ENCODE measurements at regions not wholly inside any gene's neighbourhood (a gene's known extent, or its start where the extent isn't known, plus 50 kb on each side); places are given as distances from the start of the nearest gene placed in this dataset.

DNA sequence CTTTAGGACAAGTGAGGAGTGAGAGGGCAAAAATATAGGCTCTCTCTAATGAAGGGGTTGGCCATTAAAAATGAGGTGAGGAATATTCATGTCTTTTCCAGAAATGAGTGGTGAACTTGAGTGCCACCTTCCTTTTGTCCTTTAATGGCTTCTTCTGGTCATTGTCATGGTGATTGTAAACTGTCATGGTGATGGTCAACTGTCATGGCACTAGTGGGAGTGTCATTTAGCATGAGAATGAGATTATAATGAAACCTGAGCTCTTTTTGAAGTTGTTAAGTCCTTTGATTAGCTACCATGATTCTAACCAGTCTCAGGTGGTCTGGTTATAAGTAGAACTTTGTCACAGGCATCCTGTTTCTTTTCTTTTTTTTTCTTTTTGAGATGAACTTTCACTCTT is 524.4 kb downstream of the NEBL start:
- Histone ChIP-seq H2AFZ (ENCODE audit: low read length) (no peak overlapping the region), H3K56ac (replicated peaks; ENCODE audit: insufficient read length, low read depth, low read length) (no peak overlapping the region), H3K79me2 (ENCODE audit: control insufficient read depth in 1 of 2, insufficient read depth in 2 of 2, low read length in 2 of 2) (peaks cover 0 to 18% of the 10 kb centered on the region in 2 experiments; a peak in 2 of 4 replicates), H4K91ac (replicated peaks; ENCODE audit: insufficient read length, low read length) (no peak overlapping the region), H4K5ac (ENCODE audit: insufficient read length, low read depth, low read length) (no peak overlapping the region), H2BK12ac (ENCODE audit: low read depth, low read length) (no peak overlapping the region), H2BK120ac (replicated peaks; ENCODE audit: low read depth, low read length) (no peak overlapping the region), H2BK5ac (ENCODE audit: low read depth, low read length) (peak overlapping the region; percentile 66; the same call in 1 of the 2 replicates), H3K4me2 (ENCODE audit: insufficient read depth in 1 of 2, low read depth in 2 of 2, low read length in 2 of 2) (0 out of 4 replicates have a peak overlapping the region, but pooled peaks have one; percentile 1 to 23), H3K27me3 (replicated peaks in 1 of 4; ENCODE audit: control insufficient read depth in 3 of 4, extremely low read depth in 1 of 4, insufficient read depth in 3 of 4, low read length in 3 of 4) (no peaks in the 10 kb centered on the region), H3K23me2 (ENCODE audit: low read depth, low read length) (peaks cover 3% of the 10 kb centered on the region; the same call in 1 of the 2 replicates), H3K36me3 (ENCODE audit: control insufficient read depth in 2 of 4, insufficient read depth in 4 of 4, low read length in 3 of 4) (peaks cover 0 to 4% (median 2%) of the 10 kb centered on the region in 4 experiments; a peak in 2 of 8 replicates), H3K18ac (ENCODE audit: extremely low read depth, low read length) (no peak overlapping the region), H4K20me1 (replicated peaks in 1 of 2; ENCODE audit: control insufficient read depth in 1 of 2, insufficient read depth in 2 of 2, low read length in 2 of 2) (no peaks in the 10 kb centered on the region), H2BK20ac (ENCODE audit: low read length) (0 out of 2 replicates have a peak overlapping the region, but pooled peaks have one; percentile 10), H3K23ac (ENCODE audit: insufficient read length) (no peak overlapping the region), H3K4ac (replicated peaks; ENCODE audit: insufficient read length, low read depth, low read length) (no peak overlapping the region), H3K14ac (ENCODE audit: insufficient read length) (no peak overlapping the region), H4K8ac (ENCODE audit: extremely low read depth, insufficient read depth, low read length) (no peak overlapping the region), H3K4me3 (ENCODE audit: extremely low read depth in 1 of 4, insufficient read depth in 2 of 4, low read depth in 3 of 4, low read length in 4 of 4) (peak overlapping the region in 1 of 4 experiments; percentile 40; a peak in 1 of 8 replicates), H2AK5ac (ENCODE audit: low read depth, low read length) (no peak overlapping the region), H3K79me1 (ENCODE audit: low read depth, low read length) (no peaks in the 10 kb centered on the region), H3K9ac (replicated peaks in 1 of 4; ENCODE audit: extremely low read depth in 1 of 4, low read depth in 3 of 4, low read length in 3 of 4) (no peak overlapping the region), H2BK15ac (ENCODE audit: low read length) (no peak overlapping the region), H3K9me3 (ENCODE audit: insufficient read depth in 2 of 2, low read depth in 1 of 2, low read length in 1 of 2) (peaks cover 3 to 8% of the 10 kb centered on the region in 2 experiments; a peak in 1 of 4 replicates), H3K4me1 (replicated peaks in 1 of 4; ENCODE audit: control insufficient read depth in 3 of 4, insufficient read depth in 4 of 4, low read length in 3 of 4) (peaks cover 3 to 11% (median 6%) of the 10 kb centered on the region in 4 experiments; a peak in 6 of 7 replicates), H3K27ac (ENCODE audit: low read depth, low read length) (peak overlapping the region; percentile 38; the same call in 1 of the 2 replicates)
- ChIA-PET CTCF (ENCODE audit: partially characterized antibody) (no interaction called here), POLR2A (ENCODE audit: partially characterized antibody) (interaction anchor here (1.0 to 2.0 kb wide), 4 partner anchors 13 to 556 kb away, joined by 3 to 4 read pairs (median 3); no protein-coding TSS in a partner anchor)
- TF ChIP-seq POU5F1 (IDR thresholded peaks at IDR 0.05; ENCODE audit: low read depth, low read length), result 0 out of 2 replicates have a peak, but pooled peaks have one; percentile 61
- no peak for TF ChIP-seq SIN3A (conservative IDR thresholded peaks at IDR 0.05 in 1 of 2, IDR thresholded peaks at IDR 0.05 in 1 of 2; ENCODE audit: low read depth in 1 of 2, low read length in 2 of 2)
- no peak for TF ChIP-seq NRF1 (IDR thresholded peaks at IDR 0.05; ENCODE audit: low read depth, low read length)
- TF ChIP-seq YY1 (IDR thresholded peaks at IDR 0.05; ENCODE audit: low read depth, low read length), result peak; percentile 53; the same call in 1 of the 2 replicates
- 0 out of 2 replicates have a peak, but pooled peaks have one; percentile 25 for TF ChIP-seq SP1 (IDR thresholded peaks at IDR 0.05; ENCODE audit: low read depth, low read length)
- no peak for TF ChIP-seq MAFK (IDR thresholded peaks at IDR 0.05; ENCODE audit: low read depth, low read length)
- DNase-seq (ENCODE audit: low read depth in 1 of 2, low spot score in 2 of 2) (no peak), FAIRE-seq (peak; percentile 72)

Data from H1 (cell line).